Stimulated activated CD8-positive, alpha-beta memory T cell treated with anti-CD3 and anti-CD28 coated beads, Interleukin-7, amount 100 ng/mL, for 4 hours (primary cell): ENCODE measurements at regions not wholly inside any gene's neighbourhood (a gene's known extent, or its start where the extent isn't known, plus 50 kb on each side); places are given as distances from the start of the nearest gene placed in this dataset.

Source experiments
- DNase-seq, 2 donors: peaks; one replicate each; pipeline ENCODE4 v3.0.0-alpha.2; 2020; ENCODE audit warnings: low read depth in 2 of 2

GRCh38 chr20:18999086-18999485 lies 185.5 kb downstream of the SCP2D1 start:
- DNase-seq: no peak

DNA sequence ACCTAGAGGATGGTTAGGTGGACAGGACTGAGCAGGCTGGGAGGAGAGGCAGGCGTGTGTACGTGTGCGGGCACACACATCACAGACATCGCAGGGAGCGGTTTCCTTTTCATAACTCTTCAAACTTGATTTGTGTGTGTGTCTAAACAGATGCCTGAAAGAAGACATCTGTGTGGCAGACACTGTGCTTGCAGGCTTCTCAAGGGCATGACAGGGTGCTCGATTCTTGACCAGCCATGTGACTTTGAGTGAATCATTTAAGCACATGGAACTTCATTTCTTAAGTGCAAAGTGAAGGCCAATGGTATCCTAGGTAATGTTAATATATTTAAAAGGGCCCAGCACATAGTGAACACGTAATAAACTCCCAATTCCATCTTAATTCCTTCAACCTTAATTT lies 186.5 kb downstream of the SCP2D1 start:
- no peak for DNase-seq

DNA sequence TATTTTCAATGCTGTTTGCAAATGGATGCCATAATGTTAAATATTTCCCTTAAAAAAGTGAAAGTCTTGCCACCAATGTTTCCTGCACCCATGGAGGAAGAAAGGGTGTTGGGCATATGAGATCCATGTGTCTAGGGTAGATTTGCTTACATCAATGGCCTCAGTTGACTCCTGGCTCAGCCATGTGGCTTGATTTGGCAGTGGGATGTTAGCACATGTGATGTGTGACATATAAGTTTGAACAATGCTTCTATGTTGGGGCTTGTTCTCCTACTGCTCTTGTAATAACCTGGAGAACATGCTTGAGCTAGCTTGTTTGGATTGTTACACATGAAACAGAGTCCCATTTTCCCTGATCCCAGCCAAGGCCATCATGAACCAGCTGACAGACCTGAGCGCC lies 187.6 kb downstream of the SCP2D1 start:
- no peak for DNase-seq

DNA sequence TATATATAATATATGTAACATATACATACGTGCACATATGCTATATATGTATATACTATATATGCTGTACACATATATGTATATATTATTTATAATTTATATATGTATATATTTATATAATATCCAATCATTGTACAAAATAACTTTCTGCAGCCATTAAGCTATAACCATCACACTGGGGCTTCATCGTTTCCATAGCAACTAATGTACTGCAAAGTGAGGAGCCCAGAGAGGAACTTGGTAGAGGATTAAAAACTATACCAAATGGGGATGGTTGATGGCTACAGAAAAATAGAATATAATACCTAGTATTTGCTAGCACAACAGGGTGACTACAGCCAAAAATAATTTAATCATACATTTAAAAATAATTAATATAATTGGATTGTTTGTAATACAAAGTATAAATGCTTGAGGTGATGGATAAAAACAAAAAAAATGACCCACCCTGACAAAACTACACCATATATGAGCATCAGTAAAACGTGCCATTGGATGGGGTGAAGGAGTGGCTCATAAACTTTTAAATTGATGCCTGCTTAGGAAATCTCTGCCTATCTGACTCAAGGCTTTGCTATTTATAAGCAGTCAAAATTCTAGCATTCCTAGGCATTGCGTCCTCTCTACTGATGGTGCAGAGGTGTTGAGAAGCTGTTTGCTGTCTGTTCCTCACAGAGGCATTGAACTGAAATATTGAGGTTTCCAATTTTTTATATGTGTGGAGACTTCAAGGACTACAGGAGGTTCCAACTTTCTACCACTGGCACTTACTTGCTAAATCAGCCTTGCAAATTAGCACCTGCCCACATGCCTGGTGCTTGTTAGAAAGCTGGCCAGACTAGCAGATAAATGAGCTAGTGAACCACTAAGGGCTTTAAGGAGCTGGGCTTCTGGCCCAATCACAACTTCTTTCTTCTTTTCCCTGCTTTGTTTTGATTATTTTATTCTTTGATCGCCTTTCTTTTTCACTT lies 190.1 kb downstream of the SCP2D1 start:
- no peak for DNase-seq

- no peak for DNase-seq
These were observed 191.4 kb downstream of the SCP2D1 start for GRCh38 chr20:19004975-19005374.

DNA sequence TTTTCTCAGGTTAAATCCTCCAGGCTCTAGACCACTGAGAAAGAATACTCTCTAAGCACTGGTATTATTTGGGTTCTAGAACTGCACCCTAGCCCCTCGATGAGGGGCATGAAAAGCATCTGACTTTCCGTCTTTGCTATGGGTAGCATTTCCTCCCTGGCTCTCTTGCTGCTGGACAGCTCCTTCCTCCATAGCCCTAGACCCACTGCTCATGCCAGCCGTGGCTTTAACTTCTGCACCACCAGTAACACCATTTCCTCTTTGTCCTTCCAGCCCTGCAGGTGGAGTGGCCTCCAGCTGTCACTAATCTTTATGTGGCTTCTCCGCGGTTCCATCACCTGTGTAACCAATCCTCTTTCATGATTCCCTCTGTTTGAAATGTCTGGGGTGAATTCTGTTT lies 194.9 kb downstream of the SCP2D1 start:
- DNase-seq: no peak

- no peak for DNase-seq
These were observed 195.6 kb downstream of the SCP2D1 start for GRCh38 chr20:19009081-19009688.

GRCh38 chr20:19012676-19013075 lies 199.1 kb downstream of the SCP2D1 start:
- DNase-seq: no peak

DNA sequence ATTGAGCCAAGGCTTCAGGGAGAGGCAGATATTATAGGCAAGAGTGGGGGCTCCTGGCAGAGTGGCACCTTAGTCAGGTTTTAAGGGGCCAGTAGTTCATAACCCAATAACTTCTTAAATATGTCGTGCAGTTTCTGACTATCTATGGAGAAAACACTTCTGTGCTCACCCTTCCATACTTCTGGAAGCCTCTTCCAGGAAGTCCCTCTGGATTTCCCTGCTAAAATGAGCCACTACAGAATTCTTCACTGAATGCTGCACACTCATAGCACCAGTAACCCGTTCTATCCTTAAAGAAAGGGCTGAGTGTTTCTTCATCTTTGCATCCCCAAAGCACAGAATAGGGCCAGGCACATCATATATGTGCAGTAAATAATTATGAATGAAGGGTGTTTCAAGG lies 198.5 kb upstream of the SLC24A3 start:
- DNase-seq: no peak

DNA sequence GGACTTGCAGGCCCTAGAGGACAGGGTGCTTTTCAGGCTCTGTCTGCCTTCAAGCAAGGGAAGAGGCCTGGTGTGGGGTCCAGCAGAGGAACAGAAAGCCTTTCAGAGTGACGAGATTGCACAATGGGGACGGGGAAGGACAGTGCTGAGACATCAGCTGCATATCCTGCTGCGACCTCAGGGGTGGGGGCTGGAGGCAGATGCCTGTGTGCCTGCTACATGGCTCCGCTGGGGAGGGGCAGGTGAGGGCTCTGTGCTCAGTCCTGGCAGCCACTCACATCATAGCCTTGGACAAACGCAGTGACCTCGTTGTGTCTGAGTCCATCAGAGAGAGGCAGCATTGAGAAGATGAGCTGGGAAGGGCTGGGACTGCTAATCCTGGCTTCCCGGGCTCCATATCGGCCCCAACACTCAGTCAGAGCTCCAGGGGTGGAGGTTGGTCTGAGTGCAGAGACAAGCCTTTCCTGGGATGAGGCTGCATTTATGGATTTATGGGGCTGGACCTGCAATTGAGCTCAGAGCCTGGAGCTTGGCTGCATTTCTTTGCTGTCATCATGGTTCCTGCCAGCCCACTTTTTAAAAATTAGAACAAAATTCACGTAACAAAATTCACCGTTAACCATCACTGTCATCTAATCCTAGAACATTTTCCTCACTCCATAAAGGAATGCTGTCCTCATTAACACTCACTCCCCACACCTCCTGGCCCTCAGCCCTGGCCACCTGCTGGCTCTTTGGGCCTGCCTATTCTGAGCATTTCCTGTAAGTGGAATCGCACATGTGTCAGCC lies 196.9 kb upstream of the SLC24A3 start:
- DNase-seq: no peak

DNA sequence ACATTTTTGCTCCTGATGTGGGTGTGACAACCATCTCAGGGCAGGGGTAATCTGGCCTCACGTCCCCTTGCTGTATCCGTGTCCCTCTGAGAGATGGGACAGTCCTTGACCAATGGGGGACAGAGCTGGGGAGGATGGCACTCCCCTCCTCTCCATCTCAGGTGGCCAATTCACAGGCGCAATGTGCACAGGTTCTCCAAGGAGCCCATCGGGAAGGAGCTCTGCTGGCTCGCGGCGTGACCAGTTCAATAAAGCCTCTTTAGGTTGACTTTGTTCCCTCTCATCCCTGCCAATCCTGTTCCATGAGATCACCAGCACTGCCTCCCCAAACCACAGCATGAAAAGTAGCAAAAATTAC lies 196.3 kb upstream of the SLC24A3 start:
- DNase-seq: no peak

DNA sequence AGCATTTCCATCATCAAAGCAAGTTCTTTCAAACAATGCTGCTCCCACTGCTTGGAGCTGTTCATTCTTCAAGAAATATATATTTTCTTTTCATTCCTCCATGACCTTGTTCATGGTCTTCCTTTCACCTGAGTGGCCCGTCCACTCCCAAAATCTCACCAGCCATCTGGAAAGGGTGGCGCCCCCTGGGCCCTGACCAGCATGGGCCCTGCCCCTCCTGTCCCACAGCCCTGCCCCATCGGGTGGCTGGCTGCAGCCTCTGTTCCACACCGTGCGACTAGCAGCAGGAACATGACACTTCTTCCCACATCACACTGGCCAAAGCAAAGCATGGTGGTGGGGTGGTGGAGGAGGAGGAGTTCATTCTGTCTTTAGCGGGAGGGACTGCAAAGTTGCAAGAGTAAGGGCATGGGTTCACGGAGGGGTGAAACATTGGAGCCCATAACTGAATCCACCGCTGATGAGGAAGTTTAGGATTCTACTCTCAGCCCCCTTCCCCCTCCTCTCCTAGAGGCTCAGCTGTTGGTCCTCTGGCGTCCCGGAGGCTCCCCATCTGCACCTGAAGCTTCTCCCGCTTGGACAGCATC lies 195.2 kb upstream of the SLC24A3 start:
- DNase-seq: no peak

DNA sequence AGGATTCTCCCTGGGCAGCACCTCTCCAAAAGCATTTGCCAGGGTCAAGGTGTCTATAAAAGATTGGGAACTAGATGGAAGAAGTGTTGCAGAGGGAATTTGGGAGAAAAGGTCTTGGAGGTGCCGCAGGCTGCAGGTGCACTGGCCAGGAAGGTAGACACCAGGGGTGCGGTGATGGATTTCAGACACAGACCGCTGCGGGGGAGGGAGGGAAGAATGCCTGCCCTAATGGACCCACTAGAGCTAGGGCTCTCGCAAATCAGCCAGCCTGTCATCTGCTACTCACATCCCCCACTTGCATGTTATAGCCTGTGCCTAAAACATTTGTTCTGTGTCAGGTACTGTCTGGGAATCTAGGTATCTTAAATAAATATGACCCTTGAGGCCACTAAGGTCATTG lies 193.6 kb upstream of the SLC24A3 start:
- no peak for DNase-seq

DNA sequence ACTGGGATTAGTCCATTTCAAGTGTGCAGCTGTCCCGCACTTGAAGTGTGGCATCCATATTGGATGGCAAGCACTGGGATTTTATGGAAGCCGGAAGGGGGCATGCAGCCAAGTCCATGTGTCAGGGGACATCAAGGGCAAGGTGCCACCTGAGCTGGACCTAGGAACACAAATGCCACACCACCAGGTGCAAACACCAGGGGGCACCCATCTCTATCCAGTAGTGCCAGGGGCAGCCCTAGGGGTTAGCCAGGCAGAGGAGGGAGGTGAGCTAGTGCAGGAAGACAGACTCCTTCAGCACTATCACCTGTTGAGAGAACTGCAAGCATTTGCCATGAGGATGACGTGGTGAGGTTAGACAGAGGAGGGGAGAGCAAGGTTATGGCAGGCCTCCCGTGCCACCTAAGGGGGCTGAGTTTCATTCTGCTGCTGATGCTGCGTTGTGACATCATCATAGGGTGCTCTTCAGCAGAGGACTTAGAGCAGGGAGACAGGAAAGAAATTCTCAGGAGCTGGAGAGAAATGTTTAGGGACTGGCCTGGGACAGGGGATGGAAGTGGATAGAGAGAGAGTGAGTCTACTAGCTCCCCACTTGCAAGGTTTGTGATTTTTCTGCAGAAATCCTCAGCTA lies 192.6 kb upstream of the SLC24A3 start:
- no peak for DNase-seq

DNA sequence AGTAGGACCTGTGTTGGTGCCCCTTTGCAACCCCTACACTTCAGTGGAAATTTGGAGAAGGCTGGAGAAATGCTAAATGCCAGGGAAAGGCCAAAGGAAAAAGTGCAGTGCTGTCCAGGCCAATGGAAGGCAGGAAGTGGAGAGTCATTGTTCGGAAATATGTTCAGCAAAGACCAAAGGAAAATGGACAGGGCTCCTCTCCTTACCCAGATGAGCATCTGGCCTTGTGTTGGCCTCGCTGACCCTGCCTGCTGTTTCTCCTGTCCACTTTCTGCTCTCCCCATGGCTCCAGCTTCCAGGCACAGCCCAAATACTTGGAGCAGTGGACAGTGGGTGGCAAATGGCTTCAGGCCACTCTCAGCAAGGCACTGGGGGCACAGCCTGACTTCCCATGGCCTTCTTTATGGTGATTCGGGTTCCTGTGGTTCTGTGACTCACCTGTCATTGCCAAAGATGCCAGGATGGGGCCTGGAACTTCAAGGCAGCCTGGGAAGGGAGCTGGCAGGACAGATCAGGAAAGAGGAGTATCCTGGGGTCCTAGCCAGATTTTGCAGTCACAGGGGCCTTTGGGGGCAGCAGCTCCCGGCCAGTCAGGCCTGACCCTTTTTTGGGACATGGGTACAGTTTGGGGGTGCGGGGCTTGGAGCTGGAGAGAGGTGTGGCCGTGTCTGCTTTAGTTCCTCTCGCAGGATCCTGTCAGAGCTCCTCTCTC lies 190.9 kb upstream of the SLC24A3 start:
- DNase-seq: no peak

GRCh38 chr20:19022118-19022575 lies 190.3 kb upstream of the SLC24A3 start:
- DNase-seq: no peak

GRCh38 chr20:19022791-19023448 lies 189.5 kb upstream of the SLC24A3 start:
- DNase-seq: no peak

DNA sequence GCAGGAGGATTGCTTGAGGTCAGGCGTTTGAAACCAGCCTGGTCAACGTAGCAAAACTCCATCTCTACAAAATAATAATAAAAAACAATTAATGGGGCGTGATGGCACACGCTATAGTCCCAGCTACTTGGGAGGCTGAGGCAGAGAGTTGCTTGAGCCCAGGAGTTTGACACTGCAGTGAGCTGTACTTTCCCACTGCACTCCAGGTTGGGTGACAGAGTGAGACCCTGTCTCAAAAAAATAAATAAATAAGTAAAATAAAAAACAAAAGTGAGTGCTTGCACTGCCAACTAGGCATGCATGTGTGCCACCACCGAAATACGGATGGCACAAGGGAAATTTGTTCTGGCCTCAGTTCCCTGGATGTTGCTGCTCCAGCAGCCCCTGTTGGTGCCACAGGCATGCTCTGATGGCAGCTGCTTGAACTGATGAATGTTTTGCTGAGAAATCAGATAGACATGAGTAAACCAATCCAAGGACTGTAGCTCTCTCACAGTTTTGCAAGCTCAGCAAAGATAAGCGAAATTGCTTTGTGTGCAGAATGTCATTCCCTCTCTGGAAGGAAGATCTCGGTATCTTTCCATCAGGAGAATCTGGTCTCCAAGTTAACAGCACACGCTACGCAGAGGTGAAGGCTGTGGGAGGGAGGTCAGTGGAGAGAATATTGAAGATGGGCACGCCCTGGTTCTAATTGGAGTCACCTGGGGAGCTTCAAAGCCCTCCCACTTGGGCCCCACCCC lies 188.0 kb upstream of the SLC24A3 start:
- no peak for DNase-seq

DNA sequence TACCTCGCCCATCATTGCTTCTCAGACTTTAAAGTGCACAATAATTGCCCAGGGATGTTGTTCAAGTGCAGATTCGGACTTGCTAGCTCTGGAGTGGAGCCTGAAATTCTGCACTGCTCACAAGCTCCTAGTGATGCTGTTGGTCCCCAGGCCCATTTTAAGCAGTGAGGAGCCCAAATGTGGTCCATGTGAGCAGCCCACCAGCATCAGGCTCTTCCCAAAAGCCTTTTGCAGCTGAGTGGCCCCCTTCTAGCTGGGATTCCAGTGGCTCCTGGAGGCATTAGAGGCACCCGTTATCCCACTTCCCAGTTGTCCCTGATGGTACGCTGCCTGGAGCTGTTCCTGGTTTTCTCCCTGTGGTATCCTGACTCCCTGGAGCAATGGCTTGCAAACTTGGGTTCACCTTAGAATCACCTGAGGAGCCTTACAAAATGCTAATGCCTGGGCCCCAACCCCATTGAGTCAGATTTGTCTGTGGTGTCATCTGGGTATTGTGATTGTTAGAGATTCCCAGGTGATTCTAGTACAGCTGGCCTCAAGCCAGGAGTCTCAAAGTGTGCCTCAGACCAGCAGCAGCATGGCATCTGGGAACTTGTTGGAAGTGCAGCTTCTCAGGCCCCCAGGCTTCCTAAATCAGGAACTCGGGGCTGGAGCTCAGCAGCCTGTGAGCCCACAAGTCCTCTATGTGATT lies 186.9 kb upstream of the SLC24A3 start:
- DNase-seq: no peak
